GM21447 (cell line): ENCODE measurements at regions not wholly inside any gene's neighbourhood (a gene's known extent, or its start where the extent isn't known, plus 50 kb on each side); places are given as distances from the start of the nearest gene placed in this dataset.

Source experiments
- ATAC-seq: cut with Tn5 transposase; IDR thresholded peaks from one replicate; pipeline ENCODE4 v1.9.1; 2021; ENCODE audit not compliant: unreplicated experiment

- ATAC-seq: no peak
Measured at GRCh38 chr3:189554868-189555557, 76.2 kb upstream of the TP63 start.

GRCh38 chr3:189555558-189555881, 75.7 kb upstream of the TP63 start:
- no peak for ATAC-seq

GRCh38 chr3:189557824-189558223, 73.4 kb upstream of the TP63 start:
- no peak for ATAC-seq

- ATAC-seq: no peak
Measured at GRCh38 chr3:189561256-189561655, 69.9 kb upstream of the TP63 start.

GRCh38 chr3:189563853-189564563, 67.2 kb upstream of the TP63 start:
- ATAC-seq: peak; percentile 72

GRCh38 chr3:189566550-189567130, 64.5 kb upstream of the TP63 start:
- ATAC-seq: no peak

GRCh38 chr3:189567322-189567721, 63.9 kb upstream of the TP63 start:
- ATAC-seq: peak; percentile 9

GRCh38 chr3:189567766-189568420, 63.3 kb upstream of the TP63 start:
- peak; percentile 49 for ATAC-seq

GRCh38 chr3:189568961-189569360, 62.2 kb upstream of the TP63 start:
- no peak for ATAC-seq

GRCh38 chr3:189569473-189569872, 61.7 kb upstream of the TP63 start:
- ATAC-seq: no peak

- ATAC-seq: peak; percentile 40
Measured at GRCh38 chr3:189570916-189571315, 60.3 kb upstream of the TP63 start.

GRCh38 chr3:189572249-189572648, 58.9 kb upstream of the TP63 start:
- no peak for ATAC-seq

GRCh38 chr3:189573004-189573403, 58.2 kb upstream of the TP63 start:
- ATAC-seq: peak; percentile 35

- no peak for ATAC-seq
Measured at GRCh38 chr3:189576486-189576885, 54.7 kb upstream of the TP63 start.

- ATAC-seq: no peak
Measured at GRCh38 chr3:189577050-189577951, 53.9 kb upstream of the TP63 start.

GRCh38 chr3:189580190-189580589, 51.0 kb upstream of the TP63 start:
- ATAC-seq: no peak
